ENCODE measurements at regions not wholly inside any gene's neighbourhood (a gene's known extent, or its start where the extent isn't known, plus 50 kb on each side); places are given as distances from the start of the nearest gene placed in this dataset.
A peak's percentile ranks its signal among the peaks of the same experiment; 100 is the strongest.

- no peak for DNase-seq (ENCODE audit: low read depth)
- TF ChIP-seq CTCF (IDR thresholded peaks at IDR 0.05; ENCODE audit: control insufficient read depth, insufficient read depth, low read depth, low read length, missing control alignments), result no peak
- no peak overlapping the region for H3K4me3 ChIP-seq (ENCODE audit: control insufficient read depth, low read depth, low read length)
Measured at GRCh38 chr6:105567140-105567539, 164.3 kb upstream of the PREP start.

- no peak for TF ChIP-seq CTCF (IDR thresholded peaks at IDR 0.05; ENCODE audit: control insufficient read depth, insufficient read depth, low read depth, low read length, missing control alignments)
Measured at GRCh38 chr6:105566503-105566902, 163.6 kb upstream of the PREP start.

GRCh38 chr6:105564121-105564902 is 161.4 kb upstream of the PREP start:
- TF ChIP-seq CTCF (IDR thresholded peaks at IDR 0.05; ENCODE audit: control insufficient read depth, insufficient read depth, low read depth, low read length, missing control alignments), result no peak
- no peak for DNase-seq (ENCODE audit: low read depth)
- H3K4me3 ChIP-seq (ENCODE audit: control insufficient read depth, low read depth, low read length), result no peak overlapping the region

More at GRCh38 chr6:105566503-105566902, 163.6 kb upstream of the PREP start:
- H3K4me3 ChIP-seq (ENCODE audit: control insufficient read depth, low read depth, low read length), result no peak overlapping the region
- DNase-seq (ENCODE audit: low read depth), result no peak

GRCh38 chr6:105562027-105562426 is 159.1 kb upstream of the PREP start:
- TF ChIP-seq CTCF (IDR thresholded peaks at IDR 0.05; ENCODE audit: control insufficient read depth, insufficient read depth, low read depth, low read length, missing control alignments), result no peak
- H3K4me3 ChIP-seq (ENCODE audit: control insufficient read depth, low read depth, low read length), result no peak overlapping the region
- DNase-seq (ENCODE audit: low read depth), result no peak

DNA sequence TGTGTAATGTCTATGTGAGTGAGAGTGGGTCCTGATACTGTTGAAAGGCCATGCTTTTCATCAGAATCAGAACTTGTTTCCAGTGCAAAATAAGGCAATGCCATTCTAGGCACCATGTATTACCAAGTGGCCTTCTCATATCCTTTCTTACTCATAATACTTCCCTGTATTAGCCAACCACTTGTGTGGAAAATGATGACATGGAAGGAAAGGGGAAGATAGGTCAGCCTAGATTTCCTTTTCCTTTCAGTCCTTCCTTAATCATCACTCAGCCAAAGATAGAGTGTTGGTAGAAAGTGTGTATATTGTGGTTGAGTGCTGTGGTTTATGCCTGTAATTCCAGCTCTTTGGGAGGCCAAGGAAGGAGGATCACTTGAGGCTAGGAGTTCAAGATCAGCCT is 158.6 kb upstream of the PREP start:
- no peak for DNase-seq (ENCODE audit: low read depth)
- no peak overlapping the region for H3K4me3 ChIP-seq (ENCODE audit: control insufficient read depth, low read depth, low read length)
- no peak for TF ChIP-seq CTCF (IDR thresholded peaks at IDR 0.05; ENCODE audit: control insufficient read depth, insufficient read depth, low read depth, low read length, missing control alignments)

DNA sequence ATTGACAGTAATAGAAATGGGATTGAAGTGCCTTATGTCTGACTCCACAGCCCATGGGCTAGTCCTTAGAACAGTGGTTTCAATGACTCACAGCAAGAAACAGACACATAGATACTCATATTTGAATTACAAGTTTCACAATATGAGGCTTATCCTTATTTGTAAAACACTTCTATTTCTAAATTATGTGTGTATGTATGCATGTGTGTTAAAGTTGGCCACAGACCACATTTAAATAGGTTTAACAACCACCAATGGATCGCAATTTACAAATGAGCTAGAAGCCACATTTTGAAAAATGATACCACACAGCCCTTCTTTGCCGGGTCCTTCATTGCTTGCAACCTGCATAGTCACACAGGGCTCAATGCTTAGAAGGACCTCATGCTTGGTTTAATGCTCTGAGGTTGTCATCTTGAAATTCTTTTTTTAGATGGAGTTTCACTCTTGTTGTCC is 157.8 kb upstream of the PREP start:
- peak; percentile 25 for DNase-seq (ENCODE audit: low read depth)
- no peak for TF ChIP-seq CTCF (IDR thresholded peaks at IDR 0.05; ENCODE audit: control insufficient read depth, insufficient read depth, low read depth, low read length, missing control alignments)
- H3K4me3 ChIP-seq (ENCODE audit: control insufficient read depth, low read depth, low read length), result no peak overlapping the region

Data from AG09309 (cell line).